WTC11 (cell line): ENCODE measurements at regions not wholly inside any gene's neighbourhood (a gene's known extent, or its start where the extent isn't known, plus 50 kb on each side); places are given as distances from the start of the nearest gene placed in this dataset.

Experiments used
- ATAC-seq: fragments of 200-7000 bp; cut with Tn5 transposase; 2 replicates; pipeline ENCODE4 v1.10.0; 2021; ENCODE audit warnings: mild to moderate bottlenecking, moderate library complexity
- CTCF ChIA-PET: fragments of 300-600 bp; sonication (Branson Sonifier 250); formaldehyde crosslinking; loops from one replicate; lab custom pipeline; 2021; ENCODE audit warnings: antibody characterized with exemption; lab: Charles Lee
- POLR2A ChIA-PET: fragments of 350-600 bp; sonication (Branson Sonifier 250); formaldehyde crosslinking; loops from one replicate; lab custom pipeline; 2021; ENCODE audit warnings: antibody characterized with exemption; lab: Charles Lee
- DNase-seq: peaks from one replicate; pipeline ENCODE4 v3.0.0; 2021; ENCODE audit warnings: low spot score
- H3K27ac Mint-ChIP-seq: 2 replicates; pipeline ENCODE4 v1.8.0; 2021; ENCODE audit warnings: mixed read lengths
- H3K27me3 Mint-ChIP-seq: 2 replicates; pipeline ENCODE4 v1.8.0; 2021; ENCODE audit warnings: low read depth, mild to moderate bottlenecking, moderate library complexity, mixed read lengths
- H3K36me3 Mint-ChIP-seq: 2 replicates; pipeline ENCODE4 v1.8.0; 2021; ENCODE audit warnings: mixed read lengths
- H3K4me1 Mint-ChIP-seq: 2 replicates; pipeline ENCODE4 v1.8.0; 2022; ENCODE audit warnings: mixed read lengths
- H3K4me3 Mint-ChIP-seq: 2 replicates; pipeline ENCODE4 v1.8.0; 2021; ENCODE audit warnings: mild to moderate bottlenecking, moderate library complexity, mixed read lengths
- H3K9me3 Mint-ChIP-seq: 2 replicates; pipeline ENCODE4 v1.8.0; 2021; ENCODE audit warnings: mixed read lengths
- FOXJ3 ChIP-seq: sonication (generic); formaldehyde crosslinking; IDR thresholded peaks from 2 replicates; pipeline ENCODE4 v1.9.0; 2021; ENCODE audit warnings: missing genetic modification reagents, mild to moderate bottlenecking, borderline replicate concordance
- HMGXB4 ChIP-seq: sonication (generic); formaldehyde crosslinking; IDR thresholded peaks from 2 replicates; pipeline ENCODE4 v1.8.1; 2023; ENCODE audit warnings: mild to moderate bottlenecking, moderate library complexity, missing genetic modification reagents
- IRF1 ChIP-seq: sonication (generic); formaldehyde crosslinking; IDR thresholded peaks from 2 replicates; pipeline ENCODE4 v1.8.0; 2023; ENCODE audit warnings: missing genetic modification reagents
- NR1H2 ChIP-seq: sonication (generic); formaldehyde crosslinking; IDR thresholded peaks from 2 replicates; pipeline ENCODE4 v1.9.0; 2021; ENCODE audit warnings: mild to moderate bottlenecking, moderate library complexity, missing genetic modification reagents
- OVOL2 ChIP-seq: fragments of 250-450 bp; sonication (Bioruptor Pico); IDR thresholded peaks from 2 replicates; pipeline ENCODE4 v1.9.0; 2021; ENCODE audit warnings: mild to moderate bottlenecking, borderline replicate concordance
- PRDM15 ChIP-seq: sonication (generic); formaldehyde crosslinking; IDR thresholded peaks from 2 replicates; pipeline ENCODE4 v1.8.0; 2022; ENCODE audit warnings: missing genetic modification reagents
- PRRX2 ChIP-seq: fragments of 250-450 bp; sonication (Bioruptor Pico); IDR thresholded peaks from 2 replicates; pipeline ENCODE4 v1.8.0; 2021; ENCODE audit warnings: mild to moderate bottlenecking
- RORB ChIP-seq: fragments of 250-450 bp; sonication (Bioruptor Pico); IDR thresholded peaks from 2 replicates; pipeline ENCODE4 v1.9.0; 2021; ENCODE audit warnings: mild to moderate bottlenecking
- SOX15 ChIP-seq: fragments of 250-450 bp; sonication (Bioruptor Pico); IDR thresholded peaks from 2 replicates; pipeline ENCODE4 v1.9.0; 2021; ENCODE audit warnings: mild to moderate bottlenecking
- TEAD4 ChIP-seq: sonication (generic); formaldehyde crosslinking; IDR thresholded peaks from 2 replicates; pipeline ENCODE4 v1.8.0; 2022; ENCODE audit warnings: mild to moderate bottlenecking, missing genetic modification reagents
- TF ChIP-seq, protein P1 (sequence below): fragments of 250-450 bp; sonication (Bioruptor Pico); IDR thresholded peaks from 2 replicates; pipeline ENCODE4 v2.1.2; 2022; ENCODE audit warnings: mild to moderate bottlenecking, moderate library complexity
- TF ChIP-seq, protein P2 (sequence below): sonication (generic); formaldehyde crosslinking; IDR thresholded peaks from 2 replicates; pipeline ENCODE4 v1.8.1; 2022; ENCODE audit warnings: low read depth, missing genetic modification reagents, borderline replicate concordance
- TF ChIP-seq, protein P3 (sequence below): fragments of 250-450 bp; sonication (Bioruptor Pico); IDR thresholded peaks from 2 replicates; pipeline ENCODE4 v1.8.0; 2021; ENCODE audit warnings: mild to moderate bottlenecking
- TF ChIP-seq, protein P4 (sequence below): sonication (generic); formaldehyde crosslinking; IDR thresholded peaks from 2 replicates; pipeline ENCODE4 v1.8.0; 2022; ENCODE audit warnings: mild to moderate bottlenecking, missing genetic modification reagents
- TF ChIP-seq, protein P5 (sequence below): sonication (generic); formaldehyde crosslinking; IDR thresholded peaks from 2 replicates; pipeline ENCODE4 v1.8.1; 2023; ENCODE audit warnings: mild to moderate bottlenecking, missing genetic modification reagents

GRCh38 chr16:5861241-5861640 is 763.6 kb upstream of the EEF2KMT start (continued):
- TF ChIP-seq PRDM15 (CRISPR knock-in tag) (no peak), SOX15 (CRISPR knock-in tag) (no peak)

- Mint-ChIP-seq H3K9me3 (peaks cover 84% of the 10 kb centered on the region), H3K27ac (no peak overlapping the region), H3K4me1 (no peaks in the 10 kb centered on the region), H3K36me3 (peaks cover 71% of the 10 kb centered on the region), H3K27me3 (peaks cover 9% of the 10 kb centered on the region), H3K4me3 (no peak overlapping the region)
- ATAC-seq: no peak
- POLR2A ChIA-PET: no interaction called here
- no peak for TF ChIP-seq SOX15 (CRISPR knock-in tag)
- DNase-seq: no peak
- CTCF ChIA-PET: no interaction called here
Observed at GRCh38 chr16:5858180-5858579, 760.6 kb upstream of the EEF2KMT start.

- H3K27ac Mint-ChIP-seq: no peak overlapping the region
- DNase-seq (no peak), ATAC-seq (no peak)
- ChIA-PET CTCF (no interaction called here), POLR2A (no interaction called here)
- TF ChIP-seq NR1H2 (CRISPR knock-in tag): no peak
- TF ChIP-seq RORB: no peak
- TF ChIP-seq, protein P1, sequence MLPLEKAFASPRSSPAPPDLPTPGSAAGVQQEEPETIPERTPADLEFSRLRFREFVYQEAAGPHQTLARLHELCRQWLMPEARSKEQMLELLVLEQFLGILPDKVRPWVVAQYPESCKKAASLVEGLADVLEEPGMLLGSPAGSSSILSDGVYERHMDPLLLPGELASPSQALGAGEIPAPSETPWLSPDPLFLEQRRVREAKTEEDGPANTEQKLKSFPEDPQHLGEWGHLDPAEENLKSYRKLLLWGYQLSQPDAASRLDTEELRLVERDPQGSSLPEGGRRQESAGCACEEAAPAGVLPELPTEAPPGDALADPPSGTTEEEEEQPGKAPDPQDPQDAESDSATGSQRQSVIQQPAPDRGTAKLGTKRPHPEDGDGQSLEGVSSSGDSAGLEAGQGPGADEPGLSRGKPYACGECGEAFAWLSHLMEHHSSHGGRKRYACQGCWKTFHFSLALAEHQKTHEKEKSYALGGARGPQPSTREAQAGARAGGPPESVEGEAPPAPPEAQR: no peak
- no peak for TF ChIP-seq TEAD4 (CRISPR knock-in tag)
- TF ChIP-seq, protein P2, sequence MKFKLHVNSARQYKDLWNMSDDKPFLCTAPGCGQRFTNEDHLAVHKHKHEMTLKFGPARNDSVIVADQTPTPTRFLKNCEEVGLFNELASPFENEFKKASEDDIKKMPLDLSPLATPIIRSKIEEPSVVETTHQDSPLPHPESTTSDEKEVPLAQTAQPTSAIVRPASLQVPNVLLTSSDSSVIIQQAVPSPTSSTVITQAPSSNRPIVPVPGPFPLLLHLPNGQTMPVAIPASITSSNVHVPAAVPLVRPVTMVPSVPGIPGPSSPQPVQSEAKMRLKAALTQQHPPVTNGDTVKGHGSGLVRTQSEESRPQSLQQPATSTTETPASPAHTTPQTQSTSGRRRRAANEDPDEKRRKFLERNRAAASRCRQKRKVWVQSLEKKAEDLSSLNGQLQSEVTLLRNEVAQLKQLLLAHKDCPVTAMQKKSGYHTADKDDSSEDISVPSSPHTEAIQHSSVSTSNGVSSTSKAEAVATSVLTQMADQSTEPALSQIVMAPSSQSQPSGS: no peak
- TF ChIP-seq PRRX2 (CRISPR knock-in tag): no peak
- H3K27me3 Mint-ChIP-seq: peaks cover 9% of the 10 kb centered on the region
- peaks cover 85% of the 10 kb centered on the region for H3K9me3 Mint-ChIP-seq
- H3K36me3 Mint-ChIP-seq: peaks cover 82% of the 10 kb centered on the region
- H3K4me1 Mint-ChIP-seq: no peaks in the 10 kb centered on the region
- no peak overlapping the region for H3K4me3 Mint-ChIP-seq
Observed at GRCh38 chr16:5854027-5854426, 756.4 kb upstream of the EEF2KMT start.

DNA sequence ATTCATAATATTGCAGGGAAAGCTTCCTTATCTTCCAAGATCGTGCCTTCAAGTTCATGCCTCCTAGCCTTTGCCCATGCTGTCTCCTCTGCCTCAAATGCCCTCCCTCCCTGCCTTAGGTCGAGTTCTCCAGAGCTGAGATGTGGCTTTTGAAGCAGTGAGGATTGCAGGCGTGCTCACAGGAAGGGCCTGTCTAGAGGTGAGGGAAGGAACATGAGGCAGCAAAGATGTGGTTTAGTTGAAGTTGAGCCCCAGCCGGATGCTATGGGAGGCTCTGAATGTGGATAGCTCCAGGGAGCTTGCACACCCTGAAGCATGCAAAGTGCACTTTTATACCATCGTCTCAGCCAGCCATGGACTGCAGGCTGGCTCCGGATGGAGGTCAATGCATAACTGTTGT is 754.6 kb upstream of the EEF2KMT start:
- DNase-seq (no peak), ATAC-seq (no peak)
- H3K27ac Mint-ChIP-seq: no peak overlapping the region
- H3K9me3 Mint-ChIP-seq: peaks cover 88% of the 10 kb centered on the region
- TF ChIP-seq, protein P3, sequence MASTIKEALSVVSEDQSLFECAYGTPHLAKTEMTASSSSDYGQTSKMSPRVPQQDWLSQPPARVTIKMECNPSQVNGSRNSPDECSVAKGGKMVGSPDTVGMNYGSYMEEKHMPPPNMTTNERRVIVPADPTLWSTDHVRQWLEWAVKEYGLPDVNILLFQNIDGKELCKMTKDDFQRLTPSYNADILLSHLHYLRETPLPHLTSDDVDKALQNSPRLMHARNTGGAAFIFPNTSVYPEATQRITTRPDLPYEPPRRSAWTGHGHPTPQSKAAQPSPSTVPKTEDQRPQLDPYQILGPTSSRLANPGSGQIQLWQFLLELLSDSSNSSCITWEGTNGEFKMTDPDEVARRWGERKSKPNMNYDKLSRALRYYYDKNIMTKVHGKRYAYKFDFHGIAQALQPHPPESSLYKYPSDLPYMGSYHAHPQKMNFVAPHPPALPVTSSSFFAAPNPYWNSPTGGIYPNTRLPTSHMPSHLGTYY (CRISPR knock-in tag): no peak
- H3K36me3 Mint-ChIP-seq: peaks cover 83% of the 10 kb centered on the region
- peaks cover 12% of the 10 kb centered on the region; the same call in 1 of the 2 replicates for H3K27me3 Mint-ChIP-seq
- ChIA-PET CTCF (no interaction called here), POLR2A (no interaction called here)
- no peaks in the 10 kb centered on the region for H3K4me1 Mint-ChIP-seq
- no peak overlapping the region for H3K4me3 Mint-ChIP-seq

- Mint-ChIP-seq H3K36me3 (peaks cover 83% of the 10 kb centered on the region), H3K27me3 (peaks cover 12% of the 10 kb centered on the region; the same call in 1 of the 2 replicates), H3K4me3 (no peak overlapping the region), H3K27ac (no peak overlapping the region), H3K4me1 (no peaks in the 10 kb centered on the region), H3K9me3 (peaks cover 88% of the 10 kb centered on the region)
- POLR2A ChIA-PET: no interaction called here
- CTCF ChIA-PET: no interaction called here
- ATAC-seq (no peak), DNase-seq (no peak)
- TF ChIP-seq, protein P4, sequence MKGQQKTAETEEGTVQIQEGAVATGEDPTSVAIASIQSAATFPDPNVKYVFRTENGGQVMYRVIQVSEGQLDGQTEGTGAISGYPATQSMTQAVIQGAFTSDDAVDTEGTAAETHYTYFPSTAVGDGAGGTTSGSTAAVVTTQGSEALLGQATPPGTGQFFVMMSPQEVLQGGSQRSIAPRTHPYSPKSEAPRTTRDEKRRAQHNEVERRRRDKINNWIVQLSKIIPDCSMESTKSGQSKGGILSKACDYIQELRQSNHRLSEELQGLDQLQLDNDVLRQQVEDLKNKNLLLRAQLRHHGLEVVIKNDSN (CRISPR knock-in tag): no peak
- TF ChIP-seq HMGXB4 (CRISPR knock-in tag) (no peak), IRF1 (CRISPR knock-in tag) (no peak), FOXJ3 (no peak), OVOL2 (CRISPR knock-in tag) (no peak)
- TF ChIP-seq, protein P5, sequence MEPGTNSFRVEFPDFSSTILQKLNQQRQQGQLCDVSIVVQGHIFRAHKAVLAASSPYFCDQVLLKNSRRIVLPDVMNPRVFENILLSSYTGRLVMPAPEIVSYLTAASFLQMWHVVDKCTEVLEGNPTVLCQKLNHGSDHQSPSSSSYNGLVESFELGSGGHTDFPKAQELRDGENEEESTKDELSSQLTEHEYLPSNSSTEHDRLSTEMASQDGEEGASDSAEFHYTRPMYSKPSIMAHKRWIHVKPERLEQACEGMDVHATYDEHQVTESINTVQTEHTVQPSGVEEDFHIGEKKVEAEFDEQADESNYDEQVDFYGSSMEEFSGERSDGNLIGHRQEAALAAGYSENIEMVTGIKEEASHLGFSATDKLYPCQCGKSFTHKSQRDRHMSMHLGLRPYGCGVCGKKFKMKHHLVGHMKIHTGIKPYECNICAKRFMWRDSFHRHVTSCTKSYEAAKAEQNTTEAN (CRISPR knock-in tag): no peak
Observed at GRCh38 chr16:5851393-5851982, 753.9 kb upstream of the EEF2KMT start.
